Astrocyte (in vitro differentiated cells and primary cell): ENCODE measurements at regions not wholly inside any gene's neighbourhood (a gene's known extent, or its start where the extent isn't known, plus 50 kb on each side); places are given as distances from the start of the nearest gene placed in this dataset.
A peak's percentile ranks its signal among the peaks of the same experiment; 100 is the strongest.

Experiments used
- DNase-seq: peaks from one replicate; pipeline ENCODE4 v3.0.0-alpha.2; 2010; ENCODE audit warnings: low read depth
- FAIRE-seq: peaks from 2 replicates; lab custom pipeline; 2011; peaks lifted over from hg19 to GRCh38; lab: Jason Lieb, UNC
- H2AFZ ChIP-seq: 2 replicates; pipeline ENCODE4 v1.6.0; 2012; ENCODE audit warnings: low read depth, low read length, inconsistent platforms
- H3K27ac ChIP-seq: 2 replicates; pipeline ENCODE4 v1.5.1; 2011; ENCODE audit warnings: low read depth, low read length, inconsistent platforms
- H3K27me3 ChIP-seq: 2 replicates; pipeline ENCODE4 v1.6.0; 2011; ENCODE audit warnings: low read length, inconsistent platforms; ENCODE audit not compliant: insufficient read depth
- H3K36me3 ChIP-seq: 2 replicates; pipeline ENCODE4 v1.5.1; 2011; ENCODE audit warnings: low read length, inconsistent platforms; ENCODE audit not compliant: insufficient read depth
- H3K4me1 ChIP-seq: 2 replicates; pipeline ENCODE4 v1.5.1; 2011; ENCODE audit warnings: low read length, inconsistent platforms; ENCODE audit not compliant: insufficient read depth
- H3K4me2 ChIP-seq: 2 replicates; pipeline ENCODE4 v1.6.0; 2012; ENCODE audit warnings: low read length, inconsistent platforms
- H3K4me3 ChIP-seq: 2 replicates; pipeline ENCODE4 v1.5.1; 2011; ENCODE audit warnings: low read depth, mild to moderate bottlenecking, low read length, inconsistent platforms; ENCODE audit not compliant: insufficient read depth
- H3K79me2 ChIP-seq: 2 replicates; pipeline ENCODE4 v1.6.0; 2012; ENCODE audit warnings: mild to moderate bottlenecking, low read length, inconsistent platforms; ENCODE audit not compliant: insufficient read depth
- H3K9ac ChIP-seq: 2 replicates; pipeline ENCODE4 v1.6.0; 2012; ENCODE audit warnings: mild to moderate bottlenecking, low read length, inconsistent platforms
- H3K9me3 ChIP-seq: 2 replicates; pipeline ENCODE4 v1.5.1; 2012; ENCODE audit warnings: low read depth, mild to moderate bottlenecking, low read length, inconsistent platforms; ENCODE audit not compliant: insufficient read depth
- H4K20me1 ChIP-seq: 2 replicates; pipeline ENCODE4 v1.6.0; 2012; ENCODE audit warnings: low read length, inconsistent platforms; ENCODE audit not compliant: insufficient read depth
- H3K27ac Mint-ChIP-seq: one replicate; pipeline ENCODE4 v1.8.0; 2021; ENCODE audit warnings: mild to moderate bottlenecking, mixed read lengths; ENCODE audit not compliant: unreplicated experiment
- H3K27me3 Mint-ChIP-seq: one replicate; pipeline ENCODE4 v1.8.0; 2021; ENCODE audit warnings: low read depth, mixed read lengths; ENCODE audit not compliant: unreplicated experiment
- H3K36me3 Mint-ChIP-seq: one replicate; pipeline ENCODE4 v1.8.0; 2021; ENCODE audit warnings: low read depth, mixed read lengths; ENCODE audit not compliant: unreplicated experiment
- H3K4me1 Mint-ChIP-seq: one replicate; pipeline ENCODE4 v1.8.0; 2021; ENCODE audit warnings: low read depth, mixed read lengths; ENCODE audit not compliant: unreplicated experiment
- H3K4me3 Mint-ChIP-seq: one replicate; pipeline ENCODE4 v1.8.0; 2021; ENCODE audit warnings: mild to moderate bottlenecking, moderate library complexity, mixed read lengths; ENCODE audit not compliant: unreplicated experiment
- H3K9me3 Mint-ChIP-seq: one replicate; pipeline ENCODE4 v1.8.0; 2021; ENCODE audit warnings: mild to moderate bottlenecking, mixed read lengths; ENCODE audit not compliant: unreplicated experiment
- CTCF ChIP-seq: IDR thresholded peaks from 2 replicates; pipeline ENCODE4 v1.5.1; 2011; ENCODE audit warnings: low read depth, mild to moderate bottlenecking, inconsistent platforms, low read length, moderate library complexity; ENCODE audit not compliant: insufficient read depth
- EZH2 ChIP-seq: IDR thresholded peaks from 2 replicates; pipeline ENCODE4 v1.6.1; 2012; ENCODE audit warnings: mild to moderate bottlenecking, low read length, inconsistent platforms; ENCODE audit not compliant: insufficient read depth

GRCh38 chr2:234628953-234629352 lies 132.1 kb upstream of the ARL4C start:
- TF ChIP-seq CTCF (no peak), EZH2 (no peak)
- FAIRE-seq (no peak), DNase-seq (no peak)
- no peaks in the 10 kb centered on the region for H3K36me3 Mint-ChIP-seq
- H3K27ac ChIP-seq, result no peak overlapping the region
- H3K36me3 ChIP-seq, result no peaks in the 10 kb centered on the region
- no peaks in the 10 kb centered on the region for H3K27me3 ChIP-seq
- H3K79me2 ChIP-seq, result no peaks in the 10 kb centered on the region
- no peaks in the 10 kb centered on the region for H3K9me3 Mint-ChIP-seq
- no peak overlapping the region for H3K9ac ChIP-seq
- no peak overlapping the region for H3K4me3 Mint-ChIP-seq
- H2AFZ ChIP-seq, result no peak overlapping the region
- peaks cover 4% of the 10 kb centered on the region for H3K27me3 Mint-ChIP-seq
- H3K4me1 ChIP-seq, result peaks cover 24% of the 10 kb centered on the region
- peak overlapping the region; percentile 50 for H3K27ac Mint-ChIP-seq
- H4K20me1 ChIP-seq, result no peaks in the 10 kb centered on the region
- no peak overlapping the region for H3K4me2 ChIP-seq
- H3K4me1 Mint-ChIP-seq, result peaks cover 28% of the 10 kb centered on the region
- H3K9me3 ChIP-seq, result no peaks in the 10 kb centered on the region
- no peak overlapping the region for H3K4me3 ChIP-seq

GRCh38 chr2:234627308-234627707 lies 130.4 kb upstream of the ARL4C start:
- no peak overlapping the region for H3K4me3 ChIP-seq
- no peaks in the 10 kb centered on the region for H4K20me1 ChIP-seq
- peaks cover 20% of the 10 kb centered on the region for H3K4me1 Mint-ChIP-seq
- peaks cover 4% of the 10 kb centered on the region for H3K27me3 Mint-ChIP-seq
- no peak for FAIRE-seq
- no peak overlapping the region for H3K27ac ChIP-seq
- no peak overlapping the region for H3K4me3 Mint-ChIP-seq
- TF ChIP-seq CTCF, result no peak
- no peak for TF ChIP-seq EZH2
- no peak overlapping the region for H3K9ac ChIP-seq
- H3K36me3 Mint-ChIP-seq, result no peaks in the 10 kb centered on the region
- H3K4me1 ChIP-seq, result peaks cover 11% of the 10 kb centered on the region
- no peak overlapping the region for H3K4me2 ChIP-seq
- H3K79me2 ChIP-seq, result no peaks in the 10 kb centered on the region
- H3K27ac Mint-ChIP-seq, result no peak overlapping the region
- no peaks in the 10 kb centered on the region for H3K36me3 ChIP-seq
- no peak overlapping the region for H2AFZ ChIP-seq
- no peaks in the 10 kb centered on the region for H3K9me3 Mint-ChIP-seq
- H3K27me3 ChIP-seq, result no peaks in the 10 kb centered on the region
- H3K9me3 ChIP-seq, result no peaks in the 10 kb centered on the region
- no peak for DNase-seq

DNA sequence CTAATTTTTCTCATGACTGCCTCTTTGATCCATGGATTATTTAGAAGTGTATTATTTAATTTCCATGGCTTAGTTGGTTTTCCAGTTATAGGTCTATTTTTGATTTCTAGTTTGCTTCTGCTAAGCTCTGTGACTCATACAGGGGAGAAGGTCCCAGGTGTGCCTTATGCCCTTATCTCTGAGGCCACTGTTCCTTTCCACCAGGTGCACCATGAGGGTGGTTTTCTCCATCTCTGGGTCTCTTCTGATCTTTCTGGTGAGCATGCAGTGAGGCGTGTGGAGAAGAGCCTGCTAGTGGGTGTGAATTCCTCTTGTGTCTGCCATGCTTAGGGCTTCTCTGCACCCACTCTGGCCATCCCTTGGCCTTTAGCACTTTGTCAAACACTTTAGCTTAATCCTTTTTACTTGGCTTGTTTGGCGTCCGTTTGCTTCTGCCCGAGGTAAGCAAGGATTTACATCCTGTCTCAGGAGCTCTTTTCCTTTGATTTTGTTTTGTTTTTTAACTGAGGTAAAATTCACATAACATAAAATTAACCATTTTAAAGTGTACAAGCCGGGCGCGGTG lies 129.8 kb upstream of the ARL4C start:
- no peaks in the 10 kb centered on the region for H3K36me3 Mint-ChIP-seq
- peaks cover 20% of the 10 kb centered on the region for H3K4me1 Mint-ChIP-seq
- TF ChIP-seq EZH2, result no peak
- no peaks in the 10 kb centered on the region for H3K9me3 Mint-ChIP-seq
- Histone ChIP-seq H2AFZ (no peak overlapping the region), H3K4me2 (no peak overlapping the region), H3K9me3 (no peaks in the 10 kb centered on the region), H3K4me1 (peaks cover 5% of the 10 kb centered on the region), H3K9ac (no peak overlapping the region), H3K4me3 (no peak overlapping the region), H3K36me3 (no peaks in the 10 kb centered on the region), H3K27me3 (no peaks in the 10 kb centered on the region), H3K79me2 (no peaks in the 10 kb centered on the region), H4K20me1 (no peaks in the 10 kb centered on the region), H3K27ac (no peak overlapping the region)
- H3K27ac Mint-ChIP-seq, result no peak overlapping the region
- H3K27me3 Mint-ChIP-seq, result peaks cover 4% of the 10 kb centered on the region
- H3K4me3 Mint-ChIP-seq, result no peak overlapping the region
- no peak for DNase-seq
- no peak for FAIRE-seq
